ENCODE measurements at regions not wholly inside any gene's neighbourhood (a gene's known extent, or its start where the extent isn't known, plus 50 kb on each side); places are given as distances from the start of the nearest gene placed in this dataset.

GRCh38 chr16:75787440-75787839, 61.1 kb upstream of the CPHXL start:
- no peak for TF ChIP-seq POLR2A (IDR thresholded peaks at IDR 0.05)
- TF ChIP-seq, protein P1, sequence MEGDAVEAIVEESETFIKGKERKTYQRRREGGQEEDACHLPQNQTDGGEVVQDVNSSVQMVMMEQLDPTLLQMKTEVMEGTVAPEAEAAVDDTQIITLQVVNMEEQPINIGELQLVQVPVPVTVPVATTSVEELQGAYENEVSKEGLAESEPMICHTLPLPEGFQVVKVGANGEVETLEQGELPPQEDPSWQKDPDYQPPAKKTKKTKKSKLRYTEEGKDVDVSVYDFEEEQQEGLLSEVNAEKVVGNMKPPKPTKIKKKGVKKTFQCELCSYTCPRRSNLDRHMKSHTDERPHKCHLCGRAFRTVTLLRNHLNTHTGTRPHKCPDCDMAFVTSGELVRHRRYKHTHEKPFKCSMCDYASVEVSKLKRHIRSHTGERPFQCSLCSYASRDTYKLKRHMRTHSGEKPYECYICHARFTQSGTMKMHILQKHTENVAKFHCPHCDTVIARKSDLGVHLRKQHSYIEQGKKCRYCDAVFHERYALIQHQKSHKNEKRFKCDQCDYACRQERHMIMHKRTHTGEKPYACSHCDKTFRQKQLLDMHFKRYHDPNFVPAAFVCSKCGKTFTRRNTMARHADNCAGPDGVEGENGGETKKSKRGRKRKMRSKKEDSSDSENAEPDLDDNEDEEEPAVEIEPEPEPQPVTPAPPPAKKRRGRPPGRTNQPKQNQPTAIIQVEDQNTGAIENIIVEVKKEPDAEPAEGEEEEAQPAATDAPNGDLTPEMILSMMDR (IDR thresholded peaks at IDR 0.05) = no peak
